Upper lobe of left lung (tissue), 6 donors: ENCODE measurements at regions not wholly inside any gene's neighbourhood (a gene's known extent, or its start where the extent isn't known, plus 50 kb on each side); places are given as distances from the start of the nearest gene placed in this dataset.
"Not testable (repeated sequence)": the region's sequence is repeated elsewhere in the genome, so short reads cannot be mapped to it uniquely, and the experiment has no call there.

Experiments used
- ATAC-seq, 2 donors: fragments of 200-7000 bp; cut with Tn5 transposase; one replicate each; pipeline ENCODE4 v1.9.1; 2022; ENCODE audit warnings: mild to moderate bottlenecking in 2 of 2, moderate library complexity in 2 of 2; ENCODE audit not compliant: low FRiP score in 2 of 2
- DNase-seq, 2 donors: peaks; one replicate each; pipeline ENCODE4 v3.0.0-alpha.2; 2019 to 2020
- H3K27ac ChIP-seq, 4 donors: fragments of 200-600 bp; sonication (generic); one replicate each; pipeline ENCODE4 v1.5.1; 2016 to 2019
- H3K27me3 ChIP-seq, 4 donors: fragments of 200-600 bp; sonication (generic); one replicate each; pipeline ENCODE4 v1.5.1; 2017 to 2019
- H3K36me3 ChIP-seq, 4 donors: fragments of 200-600 bp; sonication (generic); one replicate each; pipeline ENCODE4 v1.5.1; 2016 to 2019
- H3K4me1 ChIP-seq, 4 donors: fragments of 200-600 bp; sonication (generic); one replicate each; pipeline ENCODE4 v1.5.1; 2018 to 2019
- H3K4me3 ChIP-seq, 4 donors: fragments of 200-600 bp; sonication (generic); one replicate each; pipeline ENCODE4 v1.5.1; 2017 to 2019; ENCODE audit warnings: mild to moderate bottlenecking in 2 of 4, moderate library complexity in 1 of 4
- H3K9me3 ChIP-seq, 4 donors: fragments of 200-600 bp; sonication (generic); one replicate each; pipeline ENCODE4 v1.5.1; 2018 to 2019
- CTCF ChIP-seq, 6 experiments: fragments of 450-650 bp in 4 of 6; fragments of 200-600 bp in 2 of 6; sonication (generic) in 2 of 6; IDR thresholded peaks; one replicate each; pipeline ENCODE4 v1.5.1; 2016 to 2019; ENCODE audit warnings: antibody characterized with exemption in 6 of 6
- EP300 ChIP-seq, 4 donors: sonication (generic); formaldehyde crosslinking; IDR thresholded peaks; one replicate each; pipeline ENCODE4 v1.5.1; 2017; ENCODE audit warnings: antibody characterized with exemption in 4 of 4, control low read depth in 2 of 4
- POLR2A ChIP-seq, 4 donors: fragments of 450-650 bp; IDR thresholded peaks; one replicate each; pipeline ENCODE4 v1.5.1; 2016 to 2017; ENCODE audit warnings: antibody characterized with exemption in 4 of 4, mild to moderate bottlenecking in 2 of 4
- POLR2AphosphoS5 ChIP-seq, 2 donors: sonication (generic); formaldehyde crosslinking; IDR thresholded peaks; one replicate each; pipeline ENCODE4 v1.5.1; 2017; ENCODE audit warnings: antibody characterized with exemption in 2 of 2
- WGBS, 2 donors: methylation state at CpG; one replicate each; pipeline ENCODE4 v1.1.5; 2017 to 2018; 5-methylcytosine and 5-hydroxymethylcytosine counted together
- donor health status: DM: no; HTN: no; CAD: no; lungs with moderate emphysema.
- donor health status: DM: no; HTN: yes; CAD: no; lungs with severe emphysema.

GRCh38 chr19:21607449-21607848, 102.0 kb downstream of the ZNF429 start:
- Histone ChIP-seq H3K9me3 (no peaks in the 10 kb centered on the region), H3K27ac (no peak overlapping the region), H3K4me1 (peaks cover 8 to 26% (median 11%) of the 10 kb centered on the region in 4 donors), H3K36me3 (no peaks in the 10 kb centered on the region), H3K4me3 (no peak overlapping the region), H3K27me3 (no peaks in the 10 kb centered on the region)
- WGBS, 2 donors: 71 to 72% methylated on average over 4 of the region's 4 CpGs
- ATAC-seq (no peak), DNase-seq (no peak)
- TF ChIP-seq EP300 (IDR thresholded peaks at IDR 0.05) (no peak), POLR2A (IDR thresholded peaks at IDR 0.05) (no peak), CTCF (IDR thresholded peaks at IDR 0.05) (no peak), POLR2AphosphoS5 (IDR thresholded peaks at IDR 0.05) (no peak)

- peaks cover 8 to 26% (median 11%) of the 10 kb centered on the region in 4 donors for H3K4me1 ChIP-seq
- H3K4me3 ChIP-seq, H3K27ac ChIP-seq, ATAC-seq, H3K9me3 ChIP-seq, H3K27me3 ChIP-seq, H3K36me3 ChIP-seq: not testable (repeated sequence)
- WGBS, 2 donors: 82 to 96% methylated on average over 9 to 20 of the region's 31 CpGs
- DNase-seq: peak in 1 of 2 donors; percentile 73
These were observed 101.6 kb downstream of the ZNF429 start for GRCh38 chr19:21607011-21607410.

- H3K36me3 ChIP-seq, H3K9me3 ChIP-seq: not testable (repeated sequence)
- 41 to 75% methylated on average over 4 of the region's 5 CpGs for WGBS, 2 donors
These were observed 100.9 kb downstream of the ZNF429 start for GRCh38 chr19:21606326-21606725.

GRCh38 chr19:21604951-21605476, 99.6 kb downstream of the ZNF429 start:
- no peak for DNase-seq
- ATAC-seq: no peak
- Histone ChIP-seq H3K27me3 (no peaks in the 10 kb centered on the region), H3K36me3 (no peaks in the 10 kb centered on the region), H3K9me3 (no peaks in the 10 kb centered on the region), H3K4me3 (peak overlapping the region; percentile 36 to 52 (median 48)), H3K4me1 (peaks cover 8 to 26% (median 11%) of the 10 kb centered on the region in 4 donors), H3K27ac (peak overlapping the region; percentile 45 to 87 (median 73))
- no peak for TF ChIP-seq EP300 (IDR thresholded peaks at IDR 0.05)
- TF ChIP-seq POLR2AphosphoS5 (IDR thresholded peaks at IDR 0.05): no peak
- WGBS, 2 donors: 5 to 37% methylated on average over 8 of the region's 8 CpGs

More at GRCh38 chr19:21606326-21606725, 100.9 kb downstream of the ZNF429 start:
- ATAC-seq, H3K27me3 ChIP-seq, H3K27ac ChIP-seq, DNase-seq, H3K4me3 ChIP-seq: not testable (repeated sequence)
- H3K4me1 ChIP-seq: peaks cover 8 to 26% (median 11%) of the 10 kb centered on the region in 4 donors
